Cardiac septum (tissue), 1 donor: ENCODE measurements at regions not wholly inside any gene's neighbourhood (a gene's known extent, or its start where the extent isn't known, plus 50 kb on each side); places are given as distances from the start of the nearest gene placed in this dataset.
"Not testable (repeated sequence)": the region's sequence is repeated elsewhere in the genome, so short reads cannot be mapped to it uniquely, and the experiment has no call there.

Experiments used
- DNase-seq: peaks from one replicate; pipeline ENCODE4 v3.0.0-alpha.2; 2020; ENCODE audit warnings: low spot score
- intact Hi-C: fragments of 100-400 bp; cut with DNase I; formaldehyde crosslinking; loops from one replicate; pipeline ENCODE4 v1.14.0; 2022
- donor health status: DM: no; HTN: no; CAD: no.

- DNase-seq = no peak
- intact Hi-C loops = no loop called here
Observed at GRCh38 chrX:148229801-148230303, 248.7 kb downstream of the FMR1NB start.

- DNase-seq = no peak
- intact Hi-C loops = no loop called here
Observed at GRCh38 chrX:148259990-148260389, 240.4 kb upstream of the AFF2 start.

GRCh38 chrX:148265829-148266228, 234.6 kb upstream of the AFF2 start:
- intact Hi-C loops = no loop called here

GRCh38 chrX:148268673-148269072, 231.7 kb upstream of the AFF2 start:
- DNase-seq = no peak
- intact Hi-C loops = no loop called here

More at GRCh38 chrX:148265829-148266228, 234.6 kb upstream of the AFF2 start:
- DNase-seq = no peak

DNA sequence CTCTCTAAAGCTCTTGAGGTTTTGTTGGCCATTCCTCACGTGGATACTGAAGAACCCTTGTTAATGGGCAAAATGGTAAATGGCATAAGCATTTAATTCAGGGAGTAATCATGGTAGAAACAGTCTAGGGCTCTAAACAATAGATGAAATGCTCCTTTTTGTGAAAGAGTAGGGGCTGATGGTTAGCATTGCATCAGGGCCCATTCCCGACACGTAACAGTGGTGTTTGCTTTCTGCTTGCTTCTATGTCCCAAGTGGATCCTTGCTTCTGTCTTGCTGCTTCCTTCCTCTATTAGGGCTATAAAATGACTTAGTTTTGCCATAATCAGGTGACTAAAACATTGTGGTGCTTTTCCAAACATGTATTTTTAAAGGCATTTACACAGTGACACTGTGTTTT, 230.9 kb upstream of the AFF2 start:
- intact Hi-C loops = no loop called here
- DNase-seq = no peak

DNA sequence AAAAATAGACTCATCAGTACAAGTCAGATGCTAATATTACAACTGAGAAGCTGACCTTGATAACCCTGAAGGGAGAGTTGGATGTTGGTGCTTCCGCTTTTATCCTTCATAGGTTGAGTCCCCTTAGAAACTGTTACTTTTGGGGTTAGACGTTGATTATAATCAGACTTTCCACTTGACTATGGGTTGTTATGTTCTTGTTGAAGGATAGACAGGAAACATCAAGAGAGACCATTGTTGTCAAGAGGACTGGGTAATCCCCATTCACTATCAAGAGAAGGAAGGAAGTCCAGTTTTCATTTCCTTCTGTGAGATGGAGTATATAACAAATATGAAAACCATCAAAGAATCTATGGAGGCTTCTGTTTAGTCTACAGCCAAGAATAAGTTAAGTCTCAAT, 229.9 kb upstream of the AFF2 start:
- DNase-seq = no peak
- intact Hi-C loops = no loop called here

GRCh38 chrX:148271263-148271662, 229.2 kb upstream of the AFF2 start:
- intact Hi-C loops = no loop called here
- DNase-seq = no peak

DNA sequence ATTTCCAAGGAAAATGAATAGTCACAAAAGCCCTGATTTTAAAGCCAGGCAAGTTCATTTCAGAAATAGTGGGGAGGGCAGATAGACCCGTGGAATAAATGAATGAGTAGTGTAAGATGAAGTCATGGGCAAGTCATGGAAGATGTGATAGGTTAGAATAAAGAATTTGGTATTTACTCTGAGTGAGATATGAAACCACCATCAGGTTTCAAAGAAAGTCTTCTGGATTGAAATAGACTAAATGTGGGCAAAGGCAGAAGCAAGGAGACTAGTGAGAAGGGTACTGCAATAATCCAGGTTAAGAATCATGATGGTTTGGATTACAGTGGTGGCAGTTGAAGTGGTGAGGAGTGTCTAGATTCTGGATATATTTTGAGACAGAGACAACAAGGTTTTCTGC, 218.5 kb upstream of the AFF2 start:
- intact Hi-C loops = no loop called here
- DNase-seq = no peak

GRCh38 chrX:148282504-148282903, 217.9 kb upstream of the AFF2 start:
- no peak for DNase-seq
- intact Hi-C loops = no loop called here

GRCh38 chrX:148284056-148284455, 216.4 kb upstream of the AFF2 start:
- intact Hi-C loops = no loop called here
- DNase-seq = no peak

GRCh38 chrX:148284821-148285220, 215.6 kb upstream of the AFF2 start:
- no peak for DNase-seq
- intact Hi-C loops = no loop called here

- intact Hi-C loops = no loop called here
- no peak for DNase-seq
Observed at GRCh38 chrX:148288451-148288850, 212.0 kb upstream of the AFF2 start.

GRCh38 chrX:148290041-148290440, 210.4 kb upstream of the AFF2 start:
- intact Hi-C loops = no loop called here
- DNase-seq = no peak

DNA sequence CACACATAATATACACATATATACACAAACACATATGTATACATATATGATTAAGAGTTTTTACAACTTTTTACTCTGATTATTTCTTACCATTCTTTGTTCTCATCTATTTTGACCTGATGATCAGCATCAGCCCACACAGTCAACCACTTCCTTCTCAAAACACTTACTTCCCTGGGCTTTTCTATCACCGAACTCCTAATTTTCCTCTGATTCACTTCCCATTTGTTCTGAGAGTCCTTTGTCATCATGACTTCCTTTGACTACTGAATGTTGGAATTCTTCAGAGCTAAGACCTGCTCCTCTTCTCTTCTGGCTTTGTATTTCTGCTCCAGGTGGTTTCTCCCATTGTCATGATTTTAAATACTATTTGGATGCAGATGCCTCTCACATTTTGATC, 209.5 kb upstream of the AFF2 start:
- DNase-seq = no peak
- intact Hi-C loops = no loop called here

DNA sequence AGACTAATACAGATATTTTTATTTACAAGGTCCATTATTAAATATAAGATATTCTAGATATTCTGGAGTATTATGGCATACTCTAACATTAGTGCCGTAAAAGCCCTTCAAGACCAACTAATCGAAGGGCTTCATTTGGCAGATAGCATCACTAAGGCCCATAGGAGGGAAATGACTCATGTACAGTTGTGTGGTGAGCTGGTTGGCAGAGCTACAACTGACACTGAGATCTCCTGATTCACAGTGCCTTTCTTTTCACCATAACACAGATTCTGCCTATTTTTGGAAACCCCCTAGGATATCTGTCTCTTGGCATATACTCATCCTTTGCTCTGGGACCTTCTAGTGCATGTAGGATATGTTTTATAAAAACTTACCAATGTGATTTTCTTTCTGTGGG, 201.7 kb upstream of the AFF2 start:
- no peak for DNase-seq
- intact Hi-C loops = no loop called here

GRCh38 chrX:148305214-148305613, 195.2 kb upstream of the AFF2 start:
- DNase-seq, intact Hi-C loops: not testable (repeated sequence)

- no peak for DNase-seq
- intact Hi-C loops = no loop called here
Observed at GRCh38 chrX:148309413-148309812, 191.0 kb upstream of the AFF2 start.

GRCh38 chrX:148310426-148311165, 189.8 kb upstream of the AFF2 start:
- intact Hi-C loops = no loop called here
- no peak for DNase-seq

DNA sequence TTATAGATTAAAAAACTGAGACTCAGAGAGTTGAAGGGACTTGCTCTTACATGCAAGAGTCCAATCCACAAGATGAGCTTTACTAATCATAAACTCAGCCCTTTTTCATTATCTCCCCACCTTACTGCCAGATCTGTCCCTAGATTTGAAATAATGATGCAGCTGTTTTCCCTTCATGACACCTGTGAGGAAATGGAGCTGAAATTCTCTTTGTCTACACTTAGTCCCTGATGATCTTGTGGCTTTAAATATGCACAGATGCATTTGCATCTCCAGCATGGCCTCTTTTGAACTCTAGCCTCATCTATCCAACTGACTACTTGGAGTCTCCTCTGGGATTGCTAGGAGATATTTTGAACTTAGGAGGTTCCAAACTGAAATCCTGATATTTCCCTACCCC, 188.9 kb upstream of the AFF2 start:
- DNase-seq = no peak
- intact Hi-C loops = no loop called here

- intact Hi-C loops = no loop called here
- DNase-seq = no peak
Observed at GRCh38 chrX:148314876-148315275, 185.5 kb upstream of the AFF2 start.

DNA sequence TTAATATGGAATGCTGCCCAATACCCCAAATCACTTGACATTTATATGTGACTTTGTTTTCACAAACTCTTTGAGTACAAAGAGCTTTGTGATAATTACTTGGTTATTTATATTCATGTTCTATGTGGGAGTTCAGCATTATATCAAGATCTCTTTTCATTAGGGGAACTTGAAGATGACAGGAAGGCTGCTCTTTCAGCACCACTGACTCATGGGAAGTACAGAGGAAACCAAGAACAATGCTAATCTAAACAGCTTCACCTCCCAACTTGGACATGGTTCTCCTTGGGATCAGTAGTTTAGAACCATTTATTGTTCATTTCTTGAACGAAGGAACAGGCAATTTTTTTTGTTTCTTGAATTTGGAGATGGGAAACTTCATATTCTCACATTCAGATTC, 184.0 kb upstream of the AFF2 start:
- intact Hi-C loops = no loop called here
- no peak for DNase-seq

DNA sequence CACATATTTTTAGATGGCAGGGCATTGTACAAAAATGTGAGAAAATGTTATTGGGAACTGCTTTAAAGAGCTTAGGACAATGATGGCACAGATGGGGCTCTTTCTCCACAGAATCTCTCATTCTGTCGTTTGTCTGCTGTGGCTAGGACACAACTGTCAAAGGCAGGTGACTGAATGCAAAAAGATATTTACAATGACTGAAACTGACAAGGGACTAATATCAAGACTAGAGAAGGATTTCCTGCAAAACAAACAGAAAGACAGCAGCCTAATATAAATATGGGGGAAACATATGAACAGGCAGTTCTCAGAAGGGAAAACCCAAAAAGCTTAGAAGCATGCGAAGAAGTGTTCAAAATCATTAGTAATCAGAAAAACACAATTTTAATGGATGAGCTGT, 177.5 kb upstream of the AFF2 start:
- no peak for DNase-seq
- intact Hi-C loops = no loop called here
